DMS153 treated with DMSO at 0.1 percent for 48 hours (cell line): ENCODE measurements at regions not wholly inside any gene's neighbourhood (a gene's known extent, or its start where the extent isn't known, plus 50 kb on each side); places are given as distances from the start of the nearest gene placed in this dataset.

ENCODE experiments used
- DNase-seq: peaks from one replicate; lab custom pipeline; 2025; ENCODE audit not compliant: unreplicated experiment; lab: John Stamatoyannopoulos, UW

- no peak for DNase-seq
These were observed 85.3 kb upstream of the TP53I11 start for GRCh38 chr11:45036010-45036409.

- no peak for DNase-seq
These were observed 86.0 kb upstream of the TP53I11 start for GRCh38 chr11:45036733-45037132.

GRCh38 chr11:45037434-45038005, 86.8 kb upstream of the TP53I11 start:
- no peak for DNase-seq

- no peak for DNase-seq
These were observed 88.2 kb upstream of the TP53I11 start for GRCh38 chr11:45038923-45039322.

- no peak for DNase-seq
These were observed 90.9 kb upstream of the TP53I11 start for GRCh38 chr11:45041596-45041995.

GRCh38 chr11:45042560-45042959, 91.9 kb upstream of the TP53I11 start:
- no peak for DNase-seq

GRCh38 chr11:45043755-45044475, 93.2 kb upstream of the TP53I11 start:
- no peak for DNase-seq

- DNase-seq = no peak
These were observed 95.2 kb upstream of the TP53I11 start for GRCh38 chr11:45045683-45046471.

GRCh38 chr11:45048313-45048841, 97.7 kb upstream of the TP53I11 start:
- no peak for DNase-seq

- no peak for DNase-seq
These were observed 97.4 kb upstream of the PRDM11 start for GRCh38 chr11:45048870-45049691.

- DNase-seq = no peak
These were observed 96.3 kb upstream of the PRDM11 start for GRCh38 chr11:45050111-45050510.

- no peak for DNase-seq
These were observed 94.8 kb upstream of the PRDM11 start for GRCh38 chr11:45051621-45052020.

GRCh38 chr11:45052361-45052760, 94.1 kb upstream of the PRDM11 start:
- DNase-seq = no peak

- no peak for DNase-seq
These were observed 92.5 kb upstream of the PRDM11 start for GRCh38 chr11:45053736-45054446.

- DNase-seq = no peak
These were observed 91.5 kb upstream of the PRDM11 start for GRCh38 chr11:45054956-45055355.

GRCh38 chr11:45056529-45056928, 89.9 kb upstream of the PRDM11 start:
- DNase-seq = no peak

- no peak for DNase-seq
These were observed 88.3 kb upstream of the PRDM11 start for GRCh38 chr11:45057938-45058646.

GRCh38 chr11:45058647-45058950, 87.8 kb upstream of the PRDM11 start:
- DNase-seq = no peak

- no peak for DNase-seq
These were observed 85.7 kb upstream of the PRDM11 start for GRCh38 chr11:45060707-45061106.

GRCh38 chr11:45061641-45062040, 84.8 kb upstream of the PRDM11 start:
- DNase-seq = no peak
